LNCaP clone FGC (cell line): ENCODE measurements at regions not wholly inside any gene's neighbourhood (a gene's known extent, or its start where the extent isn't known, plus 50 kb on each side); places are given as distances from the start of the nearest gene placed in this dataset.

ENCODE experiments used
- DNase-seq: peaks from one replicate; pipeline ENCODE4 v3.0.0-alpha.2; 2011; ENCODE audit warnings: low read depth
- H3K4me3 ChIP-seq: 2 replicates; pipeline ENCODE4 v1.5.1; 2011; ENCODE audit warnings: mild to moderate bottlenecking, low read depth, low read length, control low read depth
- CTCF ChIP-seq: IDR thresholded peaks from 2 replicates; pipeline ENCODE4 v1.5.1; 2012; ENCODE audit warnings: mild to moderate bottlenecking; ENCODE audit not compliant: control insufficient read depth, insufficient read depth; ENCODE audit errors: extremely low read depth

GRCh38 chr15:66875588-66876420, 173.8 kb downstream of the SMAD6 start:
- DNase-seq = no peak
- no peak for TF ChIP-seq CTCF
- no peak overlapping the region for H3K4me3 ChIP-seq

GRCh38 chr15:66876421-66876730, 174.3 kb downstream of the SMAD6 start:
- H3K4me3 ChIP-seq = no peak overlapping the region
- DNase-seq = no peak
- no peak for TF ChIP-seq CTCF

- no peak for DNase-seq
- no peak overlapping the region for H3K4me3 ChIP-seq
- TF ChIP-seq CTCF = no peak
Measured at GRCh38 chr15:66876731-66877476, 174.9 kb downstream of the SMAD6 start.

- no peak for TF ChIP-seq CTCF
- H3K4me3 ChIP-seq = no peak overlapping the region
- DNase-seq = no peak
Measured at GRCh38 chr15:66877477-66878271, 175.6 kb downstream of the SMAD6 start.

- no peak overlapping the region for H3K4me3 ChIP-seq
- DNase-seq = no peak
- TF ChIP-seq CTCF = no peak
Measured at GRCh38 chr15:66878761-66879160, 176.7 kb downstream of the SMAD6 start.

- DNase-seq = no peak
- no peak for TF ChIP-seq CTCF
- H3K4me3 ChIP-seq = no peak overlapping the region
Measured at GRCh38 chr15:66879531-66880368, 177.7 kb downstream of the SMAD6 start.
